ENCODE measurements at regions not wholly inside any gene's neighbourhood (a gene's known extent, or its start where the extent isn't known, plus 50 kb on each side); places are given as distances from the start of the nearest gene placed in this dataset.

- intact Hi-C loops (cut with DNase I; ENCODE audit: low total_unique reads) = no loop called here
- Histone ChIP-seq H3K27me3 (peaks cover 0 to 19% of the 10 kb centered on the region in 2 donors), H3K9me3 (peaks cover 0 to 3% (median 0%) of the 10 kb centered on the region in 3 donors), H3K4me3 (no peak overlapping the region), H3K4me1 (no peaks in the 10 kb centered on the region), H3K36me3 (no peaks in the 10 kb centered on the region), H3K27ac (no peak overlapping the region)
- TF ChIP-seq, protein P1, sequence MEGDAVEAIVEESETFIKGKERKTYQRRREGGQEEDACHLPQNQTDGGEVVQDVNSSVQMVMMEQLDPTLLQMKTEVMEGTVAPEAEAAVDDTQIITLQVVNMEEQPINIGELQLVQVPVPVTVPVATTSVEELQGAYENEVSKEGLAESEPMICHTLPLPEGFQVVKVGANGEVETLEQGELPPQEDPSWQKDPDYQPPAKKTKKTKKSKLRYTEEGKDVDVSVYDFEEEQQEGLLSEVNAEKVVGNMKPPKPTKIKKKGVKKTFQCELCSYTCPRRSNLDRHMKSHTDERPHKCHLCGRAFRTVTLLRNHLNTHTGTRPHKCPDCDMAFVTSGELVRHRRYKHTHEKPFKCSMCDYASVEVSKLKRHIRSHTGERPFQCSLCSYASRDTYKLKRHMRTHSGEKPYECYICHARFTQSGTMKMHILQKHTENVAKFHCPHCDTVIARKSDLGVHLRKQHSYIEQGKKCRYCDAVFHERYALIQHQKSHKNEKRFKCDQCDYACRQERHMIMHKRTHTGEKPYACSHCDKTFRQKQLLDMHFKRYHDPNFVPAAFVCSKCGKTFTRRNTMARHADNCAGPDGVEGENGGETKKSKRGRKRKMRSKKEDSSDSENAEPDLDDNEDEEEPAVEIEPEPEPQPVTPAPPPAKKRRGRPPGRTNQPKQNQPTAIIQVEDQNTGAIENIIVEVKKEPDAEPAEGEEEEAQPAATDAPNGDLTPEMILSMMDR (IDR thresholded peaks at IDR 0.05) = no peak
- no peak for DNase-seq
Observed at GRCh38 chr1:11407301-11407994, 71.5 kb upstream of the DISP3 start.

DNA sequence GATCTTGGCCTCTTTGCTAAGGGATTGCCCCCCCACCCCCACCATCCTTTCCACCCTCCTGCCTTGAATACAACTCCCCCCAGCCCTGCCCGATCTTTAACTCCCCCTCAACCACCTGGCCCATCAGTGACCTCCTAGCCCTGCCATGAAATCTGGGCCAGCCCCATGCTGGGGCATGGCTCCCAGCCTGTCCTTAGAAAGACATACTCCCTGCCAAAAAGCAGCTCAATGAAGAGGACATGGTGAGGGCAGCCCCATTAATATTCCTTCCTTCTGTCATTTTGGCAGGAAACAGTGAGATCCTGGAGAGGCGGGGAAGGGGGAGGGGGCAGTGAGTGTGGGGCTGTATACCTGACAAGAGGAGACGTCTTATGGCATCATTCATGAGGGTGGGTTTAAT lies 66.8 kb upstream of the DISP3 start:
- no peak for DNase-seq
- no peak overlapping the region for H3K4me3 ChIP-seq
- no peak overlapping the region for H3K27ac ChIP-seq
- TF ChIP-seq, protein P1 (IDR thresholded peaks at IDR 0.05) = no peak
- H3K27me3 ChIP-seq = peaks cover 0 to 56% of the 10 kb centered on the region in 2 donors
- H3K9me3 ChIP-seq = peaks cover 0 to 2% (median 0%) of the 10 kb centered on the region in 3 donors
- no peaks in the 10 kb centered on the region for H3K36me3 ChIP-seq
- no peaks in the 10 kb centered on the region for H3K4me1 ChIP-seq
- intact Hi-C loops (cut with DNase I; ENCODE audit: low total_unique reads) = no loop called here

- intact Hi-C loops (cut with DNase I; ENCODE audit: low total_unique reads) = no loop called here
- TF ChIP-seq, protein P1 (IDR thresholded peaks at IDR 0.05) = no peak
- no peak overlapping the region for H3K4me3 ChIP-seq
Observed at GRCh38 chr1:11413986-11414391, 65.0 kb upstream of the DISP3 start.

GRCh38 chr1:11414926-11415538 lies 63.9 kb upstream of the DISP3 start:
- no peak for DNase-seq
- H3K27ac ChIP-seq = no peak overlapping the region
- no peaks in the 10 kb centered on the region for H3K9me3 ChIP-seq
- no peaks in the 10 kb centered on the region for H3K4me1 ChIP-seq
- H3K27me3 ChIP-seq = peaks cover 0 to 53% of the 10 kb centered on the region in 2 donors
- TF ChIP-seq, protein P1 (IDR thresholded peaks at IDR 0.05) = no peak
- no peaks in the 10 kb centered on the region for H3K36me3 ChIP-seq
- intact Hi-C loops (cut with DNase I; ENCODE audit: low total_unique reads) = no loop called here
- no peak overlapping the region for H3K4me3 ChIP-seq

More at GRCh38 chr1:11413986-11414391, 65.0 kb upstream of the DISP3 start:
- no peak overlapping the region for H3K27ac ChIP-seq
- no peaks in the 10 kb centered on the region for H3K4me1 ChIP-seq
- no peaks in the 10 kb centered on the region for H3K9me3 ChIP-seq
- H3K36me3 ChIP-seq = no peaks in the 10 kb centered on the region
- DNase-seq = no peak
- peaks cover 0 to 54% of the 10 kb centered on the region in 2 donors for H3K27me3 ChIP-seq

- peaks cover 0 to 62% of the 10 kb centered on the region in 2 donors for H3K27me3 ChIP-seq
- H3K36me3 ChIP-seq = no peaks in the 10 kb centered on the region
- no peaks in the 10 kb centered on the region for H3K4me1 ChIP-seq
- intact Hi-C loops (cut with DNase I; ENCODE audit: low total_unique reads) = no loop called here
- no peak for DNase-seq
- no peak overlapping the region for H3K27ac ChIP-seq
- TF ChIP-seq, protein P1 (IDR thresholded peaks at IDR 0.05) = no peak
- H3K9me3 ChIP-seq = no peaks in the 10 kb centered on the region
- H3K4me3 ChIP-seq = no peak overlapping the region
Observed at GRCh38 chr1:11417162-11417561, 61.8 kb upstream of the DISP3 start.

All from tibial artery (tissue), 4 donors.